GM12892 (cell line): ENCODE measurements at regions not wholly inside any gene's neighbourhood (a gene's known extent, or its start where the extent isn't known, plus 50 kb on each side); places are given as distances from the start of the nearest gene placed in this dataset.

ENCODE experiments used
- POLR2AphosphoS5 ChIP-seq: IDR thresholded peaks from 2 replicates; pipeline ENCODE4 v1.6.1; 2011; ENCODE audit warnings: low read depth, low read length, control low read depth
- TAF1 ChIP-seq: IDR thresholded peaks from 2 replicates; pipeline ENCODE4 v1.6.1; 2011; ENCODE audit warnings: low read depth, mild to moderate bottlenecking, control low read depth, low read length, borderline replicate concordance

DNA sequence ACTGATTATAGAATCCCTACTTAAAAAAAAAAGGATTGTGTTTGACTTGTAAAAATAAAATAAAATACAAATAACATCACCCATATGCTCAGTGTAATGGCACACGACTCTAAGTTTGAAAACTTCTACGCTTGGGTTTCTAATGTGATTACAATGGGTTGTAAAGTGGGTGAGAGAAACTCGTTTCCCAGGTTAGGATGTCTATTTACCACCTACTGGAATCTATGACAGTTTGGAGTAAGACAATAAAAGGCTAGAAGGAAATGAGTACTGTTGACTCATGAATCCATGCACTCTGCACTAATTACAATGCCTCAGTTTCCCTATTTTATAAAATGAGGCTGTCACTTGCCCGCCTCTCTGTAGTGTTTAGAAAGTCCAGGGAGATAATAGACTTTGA lies 204.0 kb upstream of the FOXN2 start:
- TF ChIP-seq POLR2AphosphoS5 = no peak
- no peak for TF ChIP-seq TAF1
